Thymus (tissue), 11 donors: ENCODE measurements at regions not wholly inside any gene's neighbourhood (a gene's known extent, or its start where the extent isn't known, plus 50 kb on each side); places are given as distances from the start of the nearest gene placed in this dataset.

Source experiments
- DNase-seq, 9 donors: peaks; one replicate each; pipeline ENCODE4 v3.0.0-alpha.2; 2013; ENCODE audit warnings: low spot score in 9 of 9, low read depth in 6 of 9, missing footprints in 1 of 9
- H3K27ac ChIP-seq, 2 donors: one replicate each; pipeline ENCODE4 v1.5.1; 2013; ENCODE audit warnings: control low read depth in 1 of 2, low read depth in 1 of 2, low read length in 1 of 2, mild to moderate bottlenecking in 1 of 2, moderate library complexity in 1 of 2
- H3K27me3 ChIP-seq, 2 donors: one replicate each; pipeline ENCODE4 v1.5.1; 2013; ENCODE audit warnings: low read length in 1 of 2; ENCODE audit not compliant: control insufficient read depth in 2 of 2, insufficient read depth in 1 of 2
- H3K36me3 ChIP-seq, 2 donors: one replicate each; pipeline ENCODE4 v1.5.1; 2013; ENCODE audit warnings: low read length in 1 of 2, mild to moderate bottlenecking in 1 of 2, moderate library complexity in 1 of 2; ENCODE audit not compliant: control insufficient read depth in 2 of 2, insufficient read depth in 2 of 2
- H3K4me1 ChIP-seq, 2 donors: one replicate each; pipeline ENCODE4 v1.5.1; 2013; ENCODE audit warnings: low read length in 2 of 2; ENCODE audit not compliant: control insufficient read depth in 2 of 2, insufficient read depth in 2 of 2
- H3K4me3 ChIP-seq, 2 donors: one replicate each; pipeline ENCODE4 v1.5.1; 2013; ENCODE audit warnings: low read length in 2 of 2, control low read depth in 1 of 2, mild to moderate bottlenecking in 1 of 2
- H3K9me3 ChIP-seq, 2 donors: one replicate each; pipeline ENCODE4 v1.5.1; 2013; ENCODE audit warnings: low read length in 1 of 2, mild to moderate bottlenecking in 1 of 2; ENCODE audit not compliant: control insufficient read depth in 2 of 2, insufficient read depth in 1 of 2
- WGBS: extraction: QIAGEN DNeasy Blood & Tissue Kit; methylation state at CpG from one replicate; pipeline ENCODE4 v1.1.7; 2013; 5-methylcytosine and 5-hydroxymethylcytosine counted together
- donor health status: healthy.

DNA sequence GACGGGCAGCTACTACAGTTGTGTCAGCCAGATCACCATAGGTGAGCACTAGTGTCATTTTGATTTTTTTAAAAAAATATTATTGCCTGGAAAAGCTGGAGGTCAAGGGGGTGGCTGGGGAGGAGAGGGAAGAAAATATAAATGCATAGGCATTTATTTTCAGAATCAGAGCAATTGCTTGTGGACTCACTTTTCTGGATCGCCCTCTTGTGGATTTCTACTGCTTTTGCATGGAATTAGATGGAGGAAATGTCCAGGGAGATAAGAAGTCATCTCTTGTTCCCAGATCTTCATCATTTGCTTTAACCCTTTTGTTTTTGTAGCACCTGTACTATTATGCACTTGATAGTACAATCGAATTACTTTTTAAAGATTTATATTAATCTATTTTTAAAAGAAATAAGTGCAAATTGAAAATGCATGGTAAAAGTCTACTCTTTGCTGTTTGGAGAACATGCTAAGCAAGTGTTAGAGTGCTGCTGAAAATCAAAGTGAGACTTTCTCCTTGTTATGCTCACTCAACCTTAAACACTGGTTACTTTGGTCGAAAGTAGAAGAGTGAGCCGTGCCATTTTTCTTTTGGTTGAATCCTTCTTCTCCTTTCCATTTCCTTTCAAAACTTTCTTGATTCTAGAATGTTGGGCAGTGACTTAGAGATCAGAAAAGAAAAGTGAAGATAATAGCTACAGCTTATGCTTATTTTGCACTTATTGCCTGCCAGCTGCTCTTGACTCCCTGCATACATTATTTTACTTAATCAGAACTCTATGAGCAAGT lies 60.6 kb upstream of the ANO4 start:
- 71% methylated on average over 5 of the region's 5 CpGs for WGBS
- H3K27me3 ChIP-seq: no peaks in the 10 kb centered on the region
- H3K36me3 ChIP-seq: no peaks in the 10 kb centered on the region
- no peak overlapping the region for H3K27ac ChIP-seq
- no peaks in the 10 kb centered on the region for H3K4me1 ChIP-seq
- no peak for DNase-seq
- no peak overlapping the region for H3K4me3 ChIP-seq
- H3K9me3 ChIP-seq: no peaks in the 10 kb centered on the region

DNA sequence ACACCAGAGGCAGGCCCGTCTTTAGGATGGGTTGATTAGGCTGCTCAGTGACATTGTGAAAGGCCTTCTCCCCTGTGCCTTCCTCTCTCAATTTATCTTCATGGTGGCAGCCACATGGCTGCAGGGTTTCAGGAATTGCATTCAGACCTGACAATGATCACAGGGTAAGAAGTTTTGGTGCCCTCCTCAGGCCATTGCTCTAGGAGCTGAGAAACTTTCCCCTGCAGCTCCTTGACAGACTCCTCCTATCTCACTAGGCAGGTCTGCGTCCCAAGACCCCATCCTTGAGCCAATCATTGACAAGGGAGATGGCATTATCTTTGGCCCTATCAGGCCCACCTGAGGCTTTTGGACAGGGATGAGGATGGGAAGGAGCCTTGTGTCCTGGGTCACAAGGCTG lies 57.4 kb upstream of the ANO4 start:
- no peaks in the 10 kb centered on the region for H3K27me3 ChIP-seq
- H3K4me1 ChIP-seq: no peaks in the 10 kb centered on the region
- H3K27ac ChIP-seq: no peak overlapping the region
- no peak for DNase-seq
- no peak overlapping the region for H3K4me3 ChIP-seq
- WGBS: 80% methylated on average over 2 of the region's 2 CpGs
- H3K36me3 ChIP-seq: no peaks in the 10 kb centered on the region
- no peaks in the 10 kb centered on the region for H3K9me3 ChIP-seq

DNA sequence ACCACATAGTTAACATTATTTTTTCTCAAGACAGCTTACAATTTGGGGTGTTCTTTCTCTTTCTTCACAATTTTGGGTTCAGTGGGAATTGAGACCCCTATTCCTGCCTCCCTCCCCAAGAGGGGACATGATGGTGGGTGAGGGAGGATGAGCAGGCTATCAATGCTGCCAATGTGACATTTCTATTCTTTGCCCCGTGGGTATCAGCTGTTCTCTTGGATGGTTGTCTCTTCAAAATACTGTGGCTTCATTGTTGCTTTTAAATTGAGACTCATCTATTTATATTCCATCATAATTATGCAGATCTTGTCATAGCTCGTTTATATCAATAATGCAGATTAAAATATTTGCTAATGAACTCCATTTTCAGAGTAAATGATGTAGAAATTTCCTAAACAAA lies 56.5 kb upstream of the ANO4 start:
- no peaks in the 10 kb centered on the region for H3K9me3 ChIP-seq
- no peaks in the 10 kb centered on the region for H3K36me3 ChIP-seq
- H3K4me1 ChIP-seq: no peaks in the 10 kb centered on the region
- H3K27ac ChIP-seq: no peak overlapping the region
- no peak overlapping the region for H3K4me3 ChIP-seq
- WGBS: 86% methylated on average over 2 of the region's 2 CpGs
- no peak for DNase-seq
- no peaks in the 10 kb centered on the region for H3K27me3 ChIP-seq

DNA sequence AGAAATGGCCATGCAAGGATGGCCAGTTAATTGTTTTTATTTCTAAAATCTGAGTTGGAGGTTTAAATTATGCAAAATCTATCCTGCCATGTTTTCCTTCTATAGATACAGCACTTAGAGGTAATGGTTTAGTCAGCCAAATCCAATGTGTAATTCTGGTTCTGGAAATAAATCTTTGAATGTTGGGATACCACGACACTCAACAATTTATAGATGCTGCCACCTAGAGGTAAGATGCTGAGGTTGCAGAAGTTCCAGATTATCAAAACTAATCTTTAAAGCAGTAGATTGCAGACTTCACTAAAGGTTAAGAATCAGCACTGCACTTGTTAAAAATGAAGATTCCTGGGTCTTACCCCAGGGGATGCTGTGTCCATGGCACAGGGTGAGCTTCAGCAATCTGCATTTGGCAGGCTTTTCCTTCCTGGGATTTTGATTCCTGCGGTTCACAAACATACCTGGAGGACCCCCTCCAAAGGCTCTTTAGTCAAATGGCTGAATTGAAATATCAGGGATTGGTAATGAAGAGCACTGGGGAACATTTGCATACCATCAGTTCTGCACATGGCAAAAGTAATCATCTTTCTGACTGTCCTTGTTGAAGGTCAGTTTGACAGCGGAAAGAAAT lies 53.4 kb upstream of the ANO4 start:
- peak in 1 of 9 donors; percentile 3 for DNase-seq
- 59% methylated on average over 3 of the region's 3 CpGs for WGBS
- Histone ChIP-seq H3K27me3 (no peaks in the 10 kb centered on the region), H3K4me1 (no peaks in the 10 kb centered on the region), H3K36me3 (no peaks in the 10 kb centered on the region), H3K27ac (no peak overlapping the region), H3K9me3 (no peaks in the 10 kb centered on the region), H3K4me3 (no peak overlapping the region)

DNA sequence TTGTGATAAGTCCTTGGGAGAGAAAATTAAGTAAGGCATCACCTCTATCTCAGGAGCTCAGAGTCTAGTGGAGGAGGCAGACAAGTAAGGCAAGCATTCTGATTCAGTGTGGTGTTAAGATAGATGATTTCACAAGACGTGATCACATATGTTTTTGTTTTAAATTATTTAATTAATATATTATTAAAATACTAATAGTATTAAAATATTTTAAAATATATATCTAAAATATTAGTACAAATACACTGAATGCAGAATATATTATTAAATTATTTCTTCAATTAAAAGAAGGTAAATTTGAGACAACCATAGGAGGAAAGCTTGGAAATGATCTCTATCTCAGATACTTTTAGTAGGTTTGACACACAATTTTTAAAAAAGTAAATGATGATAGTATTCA lies 51.5 kb upstream of the ANO4 start:
- H3K9me3 ChIP-seq: no peaks in the 10 kb centered on the region
- no peaks in the 10 kb centered on the region for H3K27me3 ChIP-seq
- no peaks in the 10 kb centered on the region for H3K4me1 ChIP-seq
- DNase-seq: no peak
- H3K27ac ChIP-seq: no peak overlapping the region
- no peaks in the 10 kb centered on the region for H3K36me3 ChIP-seq
- WGBS: 96% methylated on average over 1 of the region's 1 CpG
- H3K4me3 ChIP-seq: no peak overlapping the region
